ENCODE measurements at regions not wholly inside any gene's neighbourhood (a gene's known extent, or its start where the extent isn't known, plus 50 kb on each side); places are given as distances from the start of the nearest gene placed in this dataset.

GRCh38 chr22:27514601-27515523 lies 286.7 kb downstream of the MN1 start:
- no peak for TF ChIP-seq POLR2A (IDR thresholded peaks at IDR 0.05)
- TF ChIP-seq, protein P1, sequence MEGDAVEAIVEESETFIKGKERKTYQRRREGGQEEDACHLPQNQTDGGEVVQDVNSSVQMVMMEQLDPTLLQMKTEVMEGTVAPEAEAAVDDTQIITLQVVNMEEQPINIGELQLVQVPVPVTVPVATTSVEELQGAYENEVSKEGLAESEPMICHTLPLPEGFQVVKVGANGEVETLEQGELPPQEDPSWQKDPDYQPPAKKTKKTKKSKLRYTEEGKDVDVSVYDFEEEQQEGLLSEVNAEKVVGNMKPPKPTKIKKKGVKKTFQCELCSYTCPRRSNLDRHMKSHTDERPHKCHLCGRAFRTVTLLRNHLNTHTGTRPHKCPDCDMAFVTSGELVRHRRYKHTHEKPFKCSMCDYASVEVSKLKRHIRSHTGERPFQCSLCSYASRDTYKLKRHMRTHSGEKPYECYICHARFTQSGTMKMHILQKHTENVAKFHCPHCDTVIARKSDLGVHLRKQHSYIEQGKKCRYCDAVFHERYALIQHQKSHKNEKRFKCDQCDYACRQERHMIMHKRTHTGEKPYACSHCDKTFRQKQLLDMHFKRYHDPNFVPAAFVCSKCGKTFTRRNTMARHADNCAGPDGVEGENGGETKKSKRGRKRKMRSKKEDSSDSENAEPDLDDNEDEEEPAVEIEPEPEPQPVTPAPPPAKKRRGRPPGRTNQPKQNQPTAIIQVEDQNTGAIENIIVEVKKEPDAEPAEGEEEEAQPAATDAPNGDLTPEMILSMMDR (IDR thresholded peaks at IDR 0.05): no peak
- TF ChIP-seq EP300 (IDR thresholded peaks at IDR 0.05): no peak
- no peak for TF ChIP-seq POLR2AphosphoS5 (IDR thresholded peaks at IDR 0.05)

Measured in suprapubic skin (tissue), 4 donors.